Left ventricle myocardium inferior (tissue), 1 donor: ENCODE measurements at regions not wholly inside any gene's neighbourhood (a gene's known extent, or its start where the extent isn't known, plus 50 kb on each side); places are given as distances from the start of the nearest gene placed in this dataset.

Experiments used
- DNase-seq: peaks from one replicate; pipeline ENCODE4 v3.0.0-alpha.2; 2020
- H3K27ac ChIP-seq: fragments of 200-600 bp; replicated peaks from 2 replicates; pipeline ENCODE4 v1.8.0; 2021
- H3K27me3 ChIP-seq: fragments of 200-600 bp; 2 replicates; pipeline ENCODE4 v1.8.0; 2021; ENCODE audit warnings: low read depth
- H3K36me3 ChIP-seq: fragments of 200-600 bp; 2 replicates; pipeline ENCODE4 v1.8.0; 2021
- H3K4me1 ChIP-seq: fragments of 200-600 bp; 2 replicates; pipeline ENCODE4 v1.8.0; 2021
- H3K4me3 ChIP-seq: fragments of 200-600 bp; 2 replicates; pipeline ENCODE4 v1.8.0; 2021; ENCODE audit warnings: mild to moderate bottlenecking, moderate library complexity
- H3K9me3 ChIP-seq: fragments of 200-600 bp; replicated peaks from 2 replicates; pipeline ENCODE4 v1.8.0; 2021
- intact Hi-C: fragments of 100-400 bp; cut with micrococcal nuclease; formaldehyde crosslinking; loops from one replicate; pipeline ENCODE4 v1.11.0; 2022
- TF ChIP-seq, protein P1 (sequence below): fragments of 200-600 bp; IDR thresholded peaks from 2 replicates; pipeline ENCODE4 v1.8.0; 2021; ENCODE audit warnings: antibody characterized with exemption, mild to moderate bottlenecking, borderline replicate concordance
- donor health status: DM: no; HTN: yes; CAD: no; lungs with severe emphysema.

DNA sequence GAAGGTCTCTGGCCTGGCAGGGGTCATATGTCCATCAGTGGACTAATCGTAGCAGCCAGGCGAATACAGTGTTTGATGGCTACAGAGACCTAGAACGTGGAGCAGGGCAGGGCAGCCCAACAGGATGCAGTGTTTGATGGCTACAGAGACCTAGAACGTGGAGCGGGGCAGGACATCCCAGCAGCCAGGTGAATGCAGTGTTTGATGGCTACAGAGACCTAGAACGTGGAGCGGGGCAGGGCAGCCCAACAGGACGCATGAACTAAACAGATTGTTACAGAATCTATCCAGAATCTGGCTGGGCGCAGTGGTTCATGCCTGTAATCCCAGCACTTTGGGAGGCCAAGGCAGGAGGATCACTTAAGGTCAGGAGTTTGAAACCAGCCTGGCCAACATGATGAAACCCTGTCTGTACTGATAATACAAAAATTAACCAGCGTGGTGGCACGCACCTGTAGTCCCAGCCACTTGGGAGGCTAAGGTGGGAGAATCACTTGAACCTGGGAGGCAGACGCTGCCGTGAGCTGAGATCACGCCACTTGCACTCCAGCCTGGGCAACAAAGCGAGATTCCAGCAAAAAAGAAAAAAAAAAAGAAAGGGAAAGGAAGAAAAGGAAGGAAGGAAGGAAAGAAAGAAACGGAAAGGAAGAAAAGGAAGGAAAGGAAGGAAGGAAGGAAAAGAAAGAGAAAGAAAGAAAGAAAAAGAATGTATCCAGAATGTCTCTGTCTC lies 65.2 kb upstream of the RPH3AL start:
- no peak for DNase-seq
- TF ChIP-seq, protein P1, sequence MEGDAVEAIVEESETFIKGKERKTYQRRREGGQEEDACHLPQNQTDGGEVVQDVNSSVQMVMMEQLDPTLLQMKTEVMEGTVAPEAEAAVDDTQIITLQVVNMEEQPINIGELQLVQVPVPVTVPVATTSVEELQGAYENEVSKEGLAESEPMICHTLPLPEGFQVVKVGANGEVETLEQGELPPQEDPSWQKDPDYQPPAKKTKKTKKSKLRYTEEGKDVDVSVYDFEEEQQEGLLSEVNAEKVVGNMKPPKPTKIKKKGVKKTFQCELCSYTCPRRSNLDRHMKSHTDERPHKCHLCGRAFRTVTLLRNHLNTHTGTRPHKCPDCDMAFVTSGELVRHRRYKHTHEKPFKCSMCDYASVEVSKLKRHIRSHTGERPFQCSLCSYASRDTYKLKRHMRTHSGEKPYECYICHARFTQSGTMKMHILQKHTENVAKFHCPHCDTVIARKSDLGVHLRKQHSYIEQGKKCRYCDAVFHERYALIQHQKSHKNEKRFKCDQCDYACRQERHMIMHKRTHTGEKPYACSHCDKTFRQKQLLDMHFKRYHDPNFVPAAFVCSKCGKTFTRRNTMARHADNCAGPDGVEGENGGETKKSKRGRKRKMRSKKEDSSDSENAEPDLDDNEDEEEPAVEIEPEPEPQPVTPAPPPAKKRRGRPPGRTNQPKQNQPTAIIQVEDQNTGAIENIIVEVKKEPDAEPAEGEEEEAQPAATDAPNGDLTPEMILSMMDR: no peak

DNA sequence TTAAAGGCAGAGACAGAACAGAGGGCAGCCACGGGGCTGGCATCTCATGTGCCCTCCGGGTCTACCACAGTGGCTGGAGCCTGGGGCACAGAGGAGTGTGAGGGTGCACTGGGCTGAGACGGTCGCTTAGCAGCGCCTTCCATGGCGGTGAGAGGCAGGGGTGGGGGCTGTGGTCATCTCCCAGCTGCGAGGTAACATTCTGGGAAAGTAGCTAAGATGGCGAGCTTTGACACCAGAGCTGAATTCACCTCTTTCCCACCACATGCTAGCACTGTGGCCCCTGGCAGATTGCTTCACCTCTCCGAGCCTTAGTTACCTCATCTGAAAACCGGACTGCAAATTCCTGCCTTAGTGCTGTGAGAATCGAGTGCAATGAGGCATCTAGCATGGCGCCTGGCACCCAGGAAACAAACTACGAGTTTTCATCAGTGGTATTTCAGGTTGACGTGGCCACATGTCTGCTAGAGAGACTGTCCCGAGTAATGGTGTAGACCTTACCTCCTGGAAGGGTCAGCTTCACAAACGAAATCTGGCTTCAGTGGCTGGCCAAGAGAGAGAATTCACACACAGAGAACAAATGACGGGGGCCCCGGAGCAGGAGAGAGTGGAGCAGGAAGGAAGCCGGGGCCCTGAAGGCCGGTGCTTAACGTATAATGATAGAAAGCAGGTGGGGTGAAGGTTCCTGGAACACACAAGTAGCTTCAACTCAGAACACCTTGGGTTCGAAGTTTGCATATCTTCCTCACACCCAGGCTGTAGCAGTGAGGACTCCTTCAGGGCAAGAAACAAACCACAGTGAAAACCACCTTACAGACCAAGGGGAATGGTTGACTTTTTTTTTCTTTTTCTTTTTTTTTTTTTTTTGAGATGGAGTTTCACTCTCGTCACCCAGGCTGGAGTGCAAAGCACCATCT lies 63.9 kb upstream of the RPH3AL start:
- no peak for DNase-seq
- Histone ChIP-seq H3K4me3 (no peak overlapping the region), H3K4me1 (peaks cover 16% of the 10 kb centered on the region), H3K36me3 (peaks cover 6% of the 10 kb centered on the region), H3K9me3 (no peaks in the 10 kb centered on the region), H3K27ac (no peak overlapping the region), H3K27me3 (no peaks in the 10 kb centered on the region)
- TF ChIP-seq, protein P1: no peak
- intact Hi-C loops: no loop called here

More for the DNA sequence above, 65.2 kb upstream of the RPH3AL start:
- Histone ChIP-seq H3K27ac (no peak overlapping the region), H3K4me3 (no peak overlapping the region), H3K9me3 (no peaks in the 10 kb centered on the region), H3K4me1 (peaks cover 3% of the 10 kb centered on the region), H3K36me3 (peaks cover 6% of the 10 kb centered on the region), H3K27me3 (peaks cover 8% of the 10 kb centered on the region)
- intact Hi-C loops: no loop called here

DNA sequence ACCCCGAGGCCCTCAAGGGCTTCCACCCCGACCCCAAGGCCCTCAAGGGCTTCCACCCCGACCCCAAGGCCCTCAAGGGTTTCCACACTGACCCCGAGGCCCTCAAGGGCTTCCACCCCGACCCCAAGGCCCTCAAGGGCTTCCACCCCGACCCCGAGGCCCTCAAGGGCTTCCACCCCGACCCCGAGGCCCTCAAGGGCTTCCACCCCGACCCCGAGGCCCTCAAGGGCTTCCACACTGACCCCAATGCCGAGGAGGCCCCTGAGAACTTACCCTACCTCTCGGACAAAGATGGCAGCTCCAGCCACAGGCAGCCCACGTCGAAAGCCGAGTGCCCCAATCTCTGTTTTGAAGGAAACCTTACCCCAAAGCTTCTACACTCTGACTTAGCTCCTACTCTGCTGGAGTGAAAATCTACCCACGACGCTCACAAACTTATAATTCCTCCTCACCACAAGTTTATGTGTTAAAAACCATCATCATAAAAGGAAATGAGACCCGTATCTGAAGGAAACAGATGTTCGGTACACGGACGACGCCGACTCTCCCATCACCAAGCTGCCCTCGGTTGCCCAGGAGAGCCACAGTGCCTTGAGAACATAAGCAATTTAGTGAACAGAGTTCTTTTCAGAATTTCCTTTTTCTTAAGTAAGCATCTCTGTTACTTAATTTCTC lies 61.2 kb upstream of the RPH3AL start:
- intact Hi-C loops: loop anchor here (5.0 kb wide), 1 partner anchor 288 kb away; no protein-coding TSS in a partner anchor
- peaks cover 6% of the 10 kb centered on the region for H3K36me3 ChIP-seq
- no peaks in the 10 kb centered on the region for H3K9me3 ChIP-seq
- TF ChIP-seq, protein P1: no peak
- peaks cover 30% of the 10 kb centered on the region for H3K4me1 ChIP-seq
- DNase-seq: no peak
- H3K27ac ChIP-seq: no peak overlapping the region
- H3K27me3 ChIP-seq: no peaks in the 10 kb centered on the region
- H3K4me3 ChIP-seq: no peak overlapping the region

DNA sequence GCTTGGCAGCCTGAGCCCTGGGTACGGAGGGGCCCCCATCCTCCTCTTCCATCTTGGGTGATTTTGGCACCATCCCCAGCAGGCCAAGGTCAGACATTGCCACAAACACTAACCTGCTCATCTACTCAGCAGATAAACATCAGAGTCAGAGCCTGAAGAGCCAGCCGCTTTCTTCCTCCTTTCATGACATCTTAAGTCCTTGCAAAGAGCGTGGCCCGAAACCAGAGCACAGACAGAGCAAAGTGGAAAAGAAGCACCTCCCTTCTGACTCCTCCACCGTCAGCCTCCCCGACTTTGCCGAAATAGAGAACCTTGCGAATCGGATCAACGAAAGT lies 60.4 kb upstream of the RPH3AL start:
- no peak overlapping the region for H3K4me3 ChIP-seq
- no peak overlapping the region for H3K27ac ChIP-seq

More for the DNA sequence above, 60.4 kb upstream of the RPH3AL start:
- Histone ChIP-seq H3K9me3 (no peaks in the 10 kb centered on the region), H3K36me3 (peaks cover 6% of the 10 kb centered on the region), H3K27me3 (no peaks in the 10 kb centered on the region), H3K4me1 (peaks cover 30% of the 10 kb centered on the region)
- DNase-seq: no peak
- intact Hi-C loops: loop anchor here (5.0 kb wide), 1 partner anchor 289 kb away; no protein-coding TSS in a partner anchor
- TF ChIP-seq, protein P1: no peak
